Activated naive CD4-positive, alpha-beta T cell treated with anti-CD3 and anti-CD28 coated beads for 36 hours (primary cell): ENCODE measurements at regions not wholly inside any gene's neighbourhood (a gene's known extent, or its start where the extent isn't known, plus 50 kb on each side); places are given as distances from the start of the nearest gene placed in this dataset.
"Not testable (repeated sequence)": the region's sequence is repeated elsewhere in the genome, so short reads cannot be mapped to it uniquely, and the experiment has no call there.

ENCODE experiments used
- CTCF ChIA-PET: fragments of 350-600 bp; sonication (Branson Sonifier 250); formaldehyde crosslinking; loops from one replicate; lab custom pipeline; 2021; ENCODE audit warnings: antibody characterized with exemption; lab: Charles Lee
- DNase-seq: peaks from one replicate; pipeline ENCODE4 v3.0.0-alpha.2; 2020
- H3K27ac Mint-ChIP-seq: one replicate; pipeline ENCODE4 v1.8.0; 2021; ENCODE audit warnings: mild to moderate bottlenecking, mixed read lengths
- H3K27me3 Mint-ChIP-seq: one replicate; pipeline ENCODE4 v1.8.0; 2021; ENCODE audit warnings: low read depth, mixed read lengths
- H3K36me3 Mint-ChIP-seq: one replicate; pipeline ENCODE4 v1.8.0; 2021; ENCODE audit warnings: low read depth, mixed read lengths
- H3K4me1 Mint-ChIP-seq: one replicate; pipeline ENCODE4 v1.8.0; 2021; ENCODE audit warnings: low read depth, mixed read lengths
- H3K4me3 Mint-ChIP-seq: one replicate; pipeline ENCODE4 v1.8.0; 2021; ENCODE audit warnings: mild to moderate bottlenecking, moderate library complexity, mixed read lengths
- H3K9me3 Mint-ChIP-seq: one replicate; pipeline ENCODE4 v1.8.0; 2021; ENCODE audit warnings: mixed read lengths
- intact Hi-C: fragments of 100-400 bp; cut with micrococcal nuclease; formaldehyde crosslinking; loops from one replicate; pipeline ENCODE4 v1.15.1; 2023

DNA sequence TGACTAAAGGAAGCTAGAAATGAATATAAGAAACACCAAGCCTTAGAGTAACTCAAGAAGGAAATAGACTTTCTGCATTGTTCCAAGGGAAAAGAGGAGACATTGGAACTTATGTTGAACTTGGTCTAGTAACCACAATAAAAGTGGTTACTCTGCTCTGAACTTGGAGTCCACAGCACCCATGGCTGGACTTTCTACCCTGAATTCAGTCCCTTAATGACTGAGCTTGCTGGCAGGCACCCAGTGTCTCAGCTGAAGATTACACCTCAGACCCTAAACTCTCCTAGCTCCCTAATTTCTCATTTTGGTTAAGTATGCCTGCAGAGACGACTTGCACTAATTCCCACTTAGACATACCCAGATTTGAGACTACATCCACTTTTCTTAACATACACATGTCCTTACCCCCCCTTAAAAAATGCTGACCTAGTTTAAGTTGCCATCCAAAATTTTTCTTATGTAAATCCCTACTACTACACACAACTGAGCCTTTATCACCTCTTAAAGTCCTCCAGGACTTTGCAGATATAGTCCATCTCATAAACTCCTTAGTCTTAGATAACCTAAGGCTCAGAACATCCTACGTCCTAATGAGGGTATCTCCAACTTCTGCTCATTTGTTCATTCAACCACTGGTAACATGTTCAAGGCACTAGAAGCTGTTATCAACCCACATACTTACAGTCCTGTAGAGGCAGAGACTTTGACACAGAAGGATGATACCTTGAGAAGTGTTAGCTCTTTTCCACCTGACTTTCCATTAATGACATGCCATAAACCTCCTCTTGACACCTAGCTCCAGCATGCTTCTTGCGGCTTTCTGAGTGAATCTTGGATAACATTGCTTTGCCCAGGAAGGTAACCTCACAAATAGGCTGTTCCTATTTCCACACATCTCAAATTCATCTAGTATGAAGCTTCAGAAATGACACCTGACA, 129.8 kb downstream of the ALDH8A1 start:
- Mint-ChIP-seq H3K27me3 (no peaks in the 10 kb centered on the region), H3K27ac (no peak overlapping the region), H3K4me1 (no peaks in the 10 kb centered on the region), H3K4me3 (no peak overlapping the region), H3K36me3 (no peaks in the 10 kb centered on the region), H3K9me3 (no peaks in the 10 kb centered on the region)
- CTCF ChIA-PET: interaction anchor here (0.5 to 1.7 kb wide), 8 partner anchors 60 to 708 kb away, joined by 3 to 6 read pairs (median 4); no protein-coding TSS in a partner anchor
- intact Hi-C loops: no loop called here
- DNase-seq: no peak

DNA sequence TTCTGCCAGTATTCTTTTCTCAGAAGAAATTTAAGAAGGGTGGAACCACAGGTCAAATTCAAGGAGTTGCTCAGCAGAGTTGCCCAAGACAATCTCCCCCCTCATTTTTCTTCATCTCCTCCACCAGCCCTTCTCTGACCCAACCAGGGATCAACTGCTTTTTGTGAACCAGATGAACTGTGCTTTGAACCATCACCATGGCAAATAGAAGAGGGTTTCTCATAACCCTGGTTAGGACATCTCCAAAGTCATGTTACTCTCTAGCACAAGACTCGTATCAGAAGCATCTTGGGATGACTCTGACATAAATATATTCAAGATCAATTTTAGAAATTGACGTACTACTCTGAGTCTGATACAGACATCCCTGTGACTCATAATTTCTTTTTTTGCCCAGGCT, 130.7 kb downstream of the ALDH8A1 start:
- intact Hi-C loops: no loop called here
- CTCF ChIA-PET: interaction anchor here (0.8 kb wide), 1 partner anchor 707 kb away, joined by 4 read pairs; no protein-coding TSS in a partner anchor

DNA sequence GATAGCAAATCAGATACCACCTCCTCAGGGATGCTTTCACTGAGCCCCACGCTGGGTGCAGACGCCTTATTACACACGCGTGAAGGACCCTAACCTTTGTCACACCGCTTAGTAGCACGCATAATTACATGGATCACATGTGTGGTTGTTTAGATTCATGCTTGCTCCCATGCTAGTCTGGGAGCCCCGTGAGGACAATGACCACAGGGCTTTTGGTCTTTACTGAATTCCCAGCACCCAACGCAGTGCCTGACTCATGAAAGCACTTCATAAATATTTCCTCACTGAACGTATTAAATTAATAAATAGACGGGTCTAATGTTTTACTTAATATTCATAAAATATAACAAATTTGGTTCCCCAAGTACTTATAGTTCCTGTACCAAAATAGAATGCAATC, 132.5 kb downstream of the ALDH8A1 start:
- Mint-ChIP-seq H3K36me3 (no peaks in the 10 kb centered on the region), H3K4me3 (no peak overlapping the region), H3K27ac (no peak overlapping the region), H3K4me1 (no peaks in the 10 kb centered on the region), H3K9me3 (no peaks in the 10 kb centered on the region), H3K27me3 (no peaks in the 10 kb centered on the region)
- intact Hi-C loops: no loop called here
- CTCF ChIA-PET: interaction anchor here (0.5 kb wide), 1 partner anchor 8 kb away, joined by 4 read pairs; no protein-coding TSS in a partner anchor
- no peak for DNase-seq

More for the DNA sequence above, 130.7 kb downstream of the ALDH8A1 start:
- no peaks in the 10 kb centered on the region for H3K9me3 Mint-ChIP-seq
- no peak for DNase-seq
- no peak overlapping the region for H3K4me3 Mint-ChIP-seq
- H3K27me3 Mint-ChIP-seq: no peaks in the 10 kb centered on the region
- no peak overlapping the region for H3K27ac Mint-ChIP-seq
- H3K36me3 Mint-ChIP-seq: no peaks in the 10 kb centered on the region
- H3K4me1 Mint-ChIP-seq: no peaks in the 10 kb centered on the region

DNA sequence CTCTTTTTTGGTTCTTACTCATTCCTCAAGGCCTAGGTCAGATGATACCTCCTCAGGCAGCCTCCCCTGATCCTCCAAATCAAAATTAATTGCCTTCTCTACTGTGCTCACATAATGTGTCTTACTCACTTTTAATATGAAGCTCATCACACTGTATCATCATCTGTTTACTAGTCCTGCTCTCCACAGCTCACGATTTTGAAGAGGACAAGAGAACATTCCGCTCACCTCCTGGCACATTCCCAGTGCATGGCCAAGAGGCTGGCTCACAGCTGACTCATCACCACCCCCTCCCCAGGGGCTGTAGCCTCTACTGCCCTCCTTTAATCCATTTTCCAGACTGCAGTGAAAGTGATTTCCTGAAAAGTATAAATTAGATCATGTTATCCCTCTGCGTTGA, 133.1 kb downstream of the ALDH8A1 start:
- H3K9me3 Mint-ChIP-seq: no peaks in the 10 kb centered on the region
- DNase-seq: no peak
- H3K27ac Mint-ChIP-seq: no peak overlapping the region
- intact Hi-C loops: no loop called here
- no peaks in the 10 kb centered on the region for H3K27me3 Mint-ChIP-seq
- no peaks in the 10 kb centered on the region for H3K36me3 Mint-ChIP-seq
- CTCF ChIA-PET: interaction anchor here (0.6 kb wide), 1 partner anchor 659 kb away, joined by 5 read pairs; no protein-coding TSS in a partner anchor
- no peak overlapping the region for H3K4me3 Mint-ChIP-seq
- no peaks in the 10 kb centered on the region for H3K4me1 Mint-ChIP-seq

DNA sequence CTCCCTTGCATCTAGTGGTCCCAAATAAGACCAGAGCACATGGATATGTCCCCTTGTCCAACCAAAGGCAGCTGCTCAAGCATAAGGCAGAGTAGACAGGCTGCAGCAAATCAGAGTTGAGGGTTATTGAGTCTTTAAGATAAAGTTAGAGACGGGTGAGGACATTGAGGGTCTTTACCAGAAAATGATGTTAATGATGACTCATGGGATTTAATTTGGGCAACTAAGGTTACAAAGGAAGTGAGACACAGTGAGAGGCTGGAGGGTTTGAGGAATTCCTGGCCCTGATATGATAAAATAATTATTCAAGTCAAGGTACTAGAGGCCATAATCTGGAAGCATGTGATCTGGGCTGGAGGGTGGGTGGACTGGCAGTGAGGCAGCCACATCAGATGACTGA, 133.6 kb downstream of the ALDH8A1 start:
- no peak overlapping the region for H3K27ac Mint-ChIP-seq
- no peaks in the 10 kb centered on the region for H3K27me3 Mint-ChIP-seq
- no peaks in the 10 kb centered on the region for H3K9me3 Mint-ChIP-seq
- CTCF ChIA-PET: interaction anchor here (0.6 kb wide), 1 partner anchor 659 kb away, joined by 5 read pairs; no protein-coding TSS in a partner anchor
- intact Hi-C loops: no loop called here
- no peaks in the 10 kb centered on the region for H3K36me3 Mint-ChIP-seq
- H3K4me3 Mint-ChIP-seq: no peak overlapping the region
- H3K4me1 Mint-ChIP-seq: no peaks in the 10 kb centered on the region
- no peak for DNase-seq

DNA sequence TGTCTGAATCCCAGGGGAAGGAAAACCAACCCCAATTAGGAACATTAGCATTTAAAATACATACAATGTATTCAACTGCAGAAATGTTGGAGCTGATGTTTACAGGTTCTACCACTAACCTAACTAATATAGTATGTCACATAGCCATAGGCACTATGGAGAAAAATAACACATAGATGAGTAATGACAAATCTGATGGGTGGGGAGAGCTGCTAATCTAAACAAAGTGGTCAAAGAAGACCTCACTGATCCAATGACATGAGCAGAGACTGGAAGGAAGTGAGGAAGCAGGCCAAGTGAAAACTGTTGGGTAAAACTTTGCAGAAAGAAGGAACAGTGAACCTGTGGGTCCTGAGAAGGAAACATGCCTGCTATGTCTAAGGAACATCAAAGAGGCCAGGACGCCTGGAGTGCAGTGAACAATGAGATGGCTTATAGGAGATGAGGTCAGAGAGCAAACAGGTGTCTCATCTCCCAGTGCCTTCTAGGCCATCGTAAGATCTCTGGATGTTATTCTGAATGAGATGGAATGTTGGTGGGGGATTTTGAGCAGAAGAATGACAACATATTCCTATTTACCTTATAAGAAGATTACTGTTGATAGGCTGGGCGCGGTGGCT, 135.7 kb downstream of the ALDH8A1 start:
- CTCF ChIA-PET: interaction anchor here (1.4 kb wide), 1 partner anchor 9 kb away, joined by 8 read pairs; no protein-coding TSS in a partner anchor
- DNase-seq: no peak
- Mint-ChIP-seq H3K4me1 (no peaks in the 10 kb centered on the region), H3K27ac (no peak overlapping the region), H3K27me3 (no peaks in the 10 kb centered on the region), H3K4me3 (no peak overlapping the region), H3K9me3 (no peaks in the 10 kb centered on the region), H3K36me3 (no peaks in the 10 kb centered on the region)
- intact Hi-C loops: no loop called here

DNA sequence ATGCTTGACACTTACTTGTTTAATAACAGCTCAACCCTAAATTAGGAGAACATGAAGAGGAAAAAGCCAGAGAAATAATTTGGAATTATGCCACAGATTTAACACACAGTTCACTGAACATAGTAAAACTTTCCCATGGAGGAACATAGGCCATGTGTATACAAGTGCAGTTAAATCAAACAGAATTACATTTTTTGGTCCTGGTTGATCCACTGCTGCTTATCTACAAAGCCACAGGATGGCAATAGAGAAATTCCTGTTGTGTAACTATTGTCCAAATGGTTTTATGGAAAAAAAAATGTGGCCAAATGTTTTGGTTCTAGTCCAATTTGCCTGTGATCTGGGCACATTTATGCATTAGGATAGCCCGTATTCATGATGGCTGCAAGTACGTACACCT, 136.8 kb downstream of the ALDH8A1 start:
- Mint-ChIP-seq H3K4me3 (no peak overlapping the region), H3K27ac (no peak overlapping the region), H3K27me3 (no peaks in the 10 kb centered on the region), H3K36me3 (no peaks in the 10 kb centered on the region), H3K4me1 (no peaks in the 10 kb centered on the region), H3K9me3 (no peaks in the 10 kb centered on the region)
- CTCF ChIA-PET: interaction anchor here (1.4 kb wide), 1 partner anchor 10 kb away, joined by 8 read pairs; no protein-coding TSS in a partner anchor
- intact Hi-C loops: no loop called here
- no peak for DNase-seq

DNA sequence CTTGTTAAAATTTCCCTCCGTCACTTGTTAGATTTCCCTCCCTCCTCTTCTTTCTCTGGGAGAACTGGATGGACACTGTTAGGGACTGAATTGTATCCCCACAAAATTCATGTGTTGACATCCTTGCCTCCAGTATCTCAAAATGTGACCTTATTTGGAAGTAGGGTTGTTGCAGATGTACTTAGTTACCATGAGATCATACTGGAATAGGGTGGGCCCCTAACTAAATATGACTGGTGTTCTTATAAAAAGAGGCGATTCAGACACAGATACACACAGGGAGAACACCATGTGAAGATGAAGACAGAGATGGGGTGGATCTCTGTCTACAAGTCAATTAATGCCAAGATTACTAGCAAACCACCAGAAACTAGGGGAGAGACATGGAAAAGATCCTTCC, 139.5 kb downstream of the ALDH8A1 start:
- intact Hi-C loops: no loop called here
- no peaks in the 10 kb centered on the region for H3K36me3 Mint-ChIP-seq
- DNase-seq: no peak
- H3K4me3 Mint-ChIP-seq: no peak overlapping the region
- CTCF ChIA-PET: interaction anchor here (0.6 to 1.5 kb wide), 2 partner anchors 131 to 287 kb away, joined by 3 read pairs; no protein-coding TSS in a partner anchor
- H3K9me3 Mint-ChIP-seq: no peaks in the 10 kb centered on the region
- no peaks in the 10 kb centered on the region for H3K27me3 Mint-ChIP-seq
- H3K4me1 Mint-ChIP-seq: no peaks in the 10 kb centered on the region
- H3K27ac Mint-ChIP-seq: no peak overlapping the region

DNA sequence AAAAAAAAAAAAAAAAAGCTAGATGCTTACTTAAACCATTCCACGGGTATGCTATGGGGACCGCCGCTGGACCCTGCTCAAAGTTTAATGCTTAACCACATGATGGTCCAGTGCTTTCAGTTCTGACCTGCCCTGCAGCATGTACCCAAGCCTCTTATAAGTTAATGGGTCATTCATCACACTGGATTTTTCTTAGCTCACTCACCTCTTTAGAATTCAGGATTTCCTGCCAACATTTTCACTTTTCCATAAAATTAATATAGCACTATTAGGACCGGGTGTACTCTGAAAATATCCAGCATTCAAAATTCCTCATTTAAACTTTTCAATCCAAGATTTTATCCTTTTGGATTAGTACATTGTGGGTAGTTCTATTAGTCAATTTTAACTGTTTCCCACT, 140.8 kb downstream of the ALDH8A1 start:
- CTCF ChIA-PET: interaction anchor here (0.7 kb wide), 1 partner anchor 1549 kb away, joined by 3 read pairs; no protein-coding TSS in a partner anchor
- Mint-ChIP-seq H3K27me3 (no peaks in the 10 kb centered on the region), H3K4me3 (no peak overlapping the region), H3K27ac (no peak overlapping the region), H3K36me3 (no peaks in the 10 kb centered on the region), H3K4me1 (no peaks in the 10 kb centered on the region), H3K9me3 (no peaks in the 10 kb centered on the region)
- no peak for DNase-seq
- intact Hi-C loops: no loop called here

DNA sequence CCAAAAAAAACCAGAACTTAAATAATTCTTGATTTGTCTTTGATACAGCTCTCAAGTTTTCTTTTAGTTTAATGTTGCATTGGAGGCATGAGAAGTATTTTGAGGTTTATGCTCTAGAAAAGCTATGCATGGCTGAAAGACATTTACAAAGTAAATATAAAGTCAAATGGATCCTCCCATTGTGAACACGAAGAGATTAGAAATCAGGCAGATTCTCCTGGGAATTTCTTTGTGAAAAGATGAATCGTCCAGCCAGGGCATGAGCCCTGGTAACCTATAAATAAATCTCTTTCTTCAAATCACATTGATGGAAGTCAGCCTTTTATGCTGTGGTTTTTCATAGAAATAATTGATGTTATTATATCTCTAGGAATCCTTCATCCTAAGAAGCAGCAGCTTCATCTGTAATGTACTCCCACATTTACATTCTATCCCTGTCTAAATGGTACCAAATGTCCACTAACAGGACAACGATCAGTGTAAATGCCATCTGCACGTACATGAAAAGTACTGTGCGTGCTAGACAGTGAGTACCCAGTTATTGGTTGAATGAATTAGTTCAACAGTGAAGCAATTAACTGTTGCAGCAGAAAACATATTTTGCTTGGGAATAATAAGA, 143.6 kb downstream of the ALDH8A1 start:
- no peak overlapping the region for H3K4me3 Mint-ChIP-seq
- CTCF ChIA-PET: no interaction called here
- intact Hi-C loops: no loop called here
- H3K4me1 Mint-ChIP-seq: no peaks in the 10 kb centered on the region
- no peak overlapping the region for H3K27ac Mint-ChIP-seq
- no peaks in the 10 kb centered on the region for H3K9me3 Mint-ChIP-seq
- DNase-seq: no peak
- no peaks in the 10 kb centered on the region for H3K36me3 Mint-ChIP-seq
- H3K27me3 Mint-ChIP-seq: no peaks in the 10 kb centered on the region

DNA sequence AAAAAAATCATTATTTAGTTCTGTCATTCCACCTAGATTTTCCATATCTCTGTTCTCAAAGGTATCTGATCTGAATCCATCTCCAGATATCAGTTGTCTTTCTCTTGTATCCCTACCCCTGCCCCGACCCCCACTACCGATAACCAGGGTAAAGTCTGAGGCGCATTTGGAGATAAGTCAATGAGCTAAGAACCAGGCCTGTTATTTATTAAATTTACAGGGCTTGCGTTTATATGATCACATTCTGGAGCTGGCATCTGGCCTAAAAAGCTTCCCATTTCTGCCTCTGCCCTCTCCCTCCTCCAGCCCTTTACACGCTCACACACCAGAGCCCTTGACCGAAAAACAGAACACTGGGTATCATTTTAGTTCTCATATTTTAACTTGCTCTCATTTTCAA, 144.7 kb downstream of the ALDH8A1 start:
- CTCF ChIA-PET: interaction anchor here (1.4 kb wide), 1 partner anchor 19 kb away, joined by 3 read pairs; no protein-coding TSS in a partner anchor
- intact Hi-C loops: no loop called here
- no peak for DNase-seq
- no peaks in the 10 kb centered on the region for H3K9me3 Mint-ChIP-seq
- no peaks in the 10 kb centered on the region for H3K4me1 Mint-ChIP-seq
- H3K4me3 Mint-ChIP-seq: no peak overlapping the region
- H3K27ac Mint-ChIP-seq: no peak overlapping the region
- H3K36me3 Mint-ChIP-seq: no peaks in the 10 kb centered on the region
- no peaks in the 10 kb centered on the region for H3K27me3 Mint-ChIP-seq

DNA sequence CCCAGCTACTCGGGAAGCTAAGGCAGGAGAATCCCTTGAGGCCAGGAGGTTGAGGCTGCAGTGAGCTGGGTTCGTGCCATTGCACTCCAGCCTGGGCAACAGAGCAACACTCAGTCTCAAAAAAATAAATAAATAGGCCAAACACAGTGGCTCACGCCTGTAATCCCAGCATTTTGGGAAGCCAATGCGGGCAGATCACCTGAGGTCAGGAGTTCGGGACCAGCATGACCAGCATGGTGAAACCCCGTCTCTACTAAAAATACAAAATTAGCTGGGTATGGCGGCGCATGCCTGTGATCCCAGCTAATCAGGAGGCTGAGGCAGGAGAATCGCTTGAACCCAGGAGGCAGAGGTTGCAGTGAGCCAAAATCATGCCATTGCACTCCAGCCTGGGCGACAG, 145.6 kb downstream of the ALDH8A1 start:
- H3K4me1 Mint-ChIP-seq, H3K27ac Mint-ChIP-seq, intact Hi-C loops, H3K27me3 Mint-ChIP-seq, H3K36me3 Mint-ChIP-seq, H3K4me3 Mint-ChIP-seq, H3K9me3 Mint-ChIP-seq, DNase-seq: not testable (repeated sequence)
- CTCF ChIA-PET: interaction anchor here (1.4 kb wide), 1 partner anchor 20 kb away, joined by 3 read pairs; no protein-coding TSS in a partner anchor
